Esophagus muscularis mucosa (tissue), 4 donors: ENCODE measurements at regions not wholly inside any gene's neighbourhood (a gene's known extent, or its start where the extent isn't known, plus 50 kb on each side); places are given as distances from the start of the nearest gene placed in this dataset.
A peak's percentile ranks its signal among the peaks of the same experiment; 100 is the strongest.

Experiments used
- DNase-seq: peaks from one replicate; pipeline ENCODE4 v3.0.0-alpha.2; 2017; ENCODE audit errors: extremely low spot score
- H3K27ac ChIP-seq, 4 donors: fragments of 200-600 bp; sonication (generic); replicated peaks in 1 of 4; 1 replicate in 3 of 4; 2 replicates in 1 of 4; pipeline ENCODE4 v1.5.1; 2016 to 2019; ENCODE audit warnings: mild to moderate bottlenecking in 1 of 4
- H3K27me3 ChIP-seq, 4 donors: fragments of 200-600 bp; sonication (generic); one replicate each; pipeline versions ENCODE4 v1.5.1 to v1.6.0; 2016 to 2019
- H3K36me3 ChIP-seq, 4 donors: fragments of 200-600 bp; sonication (generic); one replicate each; pipeline ENCODE4 v1.5.1; 2016 to 2019
- H3K4me1 ChIP-seq, 4 donors: fragments of 200-600 bp; sonication (generic); one replicate each; pipeline ENCODE4 v1.5.1; 2016 to 2019
- H3K4me3 ChIP-seq, 4 donors: fragments of 200-600 bp; sonication (generic); 1 replicate in 2 of 4; 2 replicates in 2 of 4; pipeline ENCODE4 v1.5.1; 2016 to 2019; ENCODE audit warnings: mild to moderate bottlenecking in 4 of 4, moderate library complexity in 1 of 4
- H3K9me3 ChIP-seq, 4 donors: fragments of 200-600 bp; sonication (generic); 1 replicate in 3 of 4; 2 replicates in 1 of 4; pipeline ENCODE4 v1.5.1; 2016 to 2019
- CTCF ChIP-seq, 3 experiments: fragments of 200-600 bp in 2 of 3; fragments of 450-650 bp in 1 of 3; sonication (generic) in 2 of 3; IDR thresholded peaks; one replicate each; pipeline ENCODE4 v1.5.1; 2017 to 2019; ENCODE audit warnings: antibody characterized with exemption in 3 of 3, mild to moderate bottlenecking in 2 of 3, moderate library complexity in 1 of 3
- EP300 ChIP-seq: sonication (generic); formaldehyde crosslinking; IDR thresholded peaks from one replicate; pipeline ENCODE4 v1.6.1; 2017; ENCODE audit warnings: antibody characterized with exemption
- POLR2A ChIP-seq: fragments of 450-650 bp; IDR thresholded peaks from one replicate; pipeline ENCODE4 v1.6.1; 2017; ENCODE audit warnings: antibody characterized with exemption, moderate library complexity, mild to moderate bottlenecking, low read depth
- POLR2AphosphoS5 ChIP-seq, 2 donors: sonication (generic); formaldehyde crosslinking; IDR thresholded peaks; one replicate each; pipeline ENCODE4 v1.6.1; 2017; ENCODE audit warnings: antibody characterized with exemption in 2 of 2
- whole genome bisulfite sequencing: methylation state at CpG from one replicate; pipeline ENCODE4 v1.1.5; 2018; 5-methylcytosine and 5-hydroxymethylcytosine counted together
- intact Hi-C: fragments of 100-400 bp; cut with DNase I; formaldehyde crosslinking; loops from one replicate; pipeline ENCODE4 v1.15.1; 2023

DNA sequence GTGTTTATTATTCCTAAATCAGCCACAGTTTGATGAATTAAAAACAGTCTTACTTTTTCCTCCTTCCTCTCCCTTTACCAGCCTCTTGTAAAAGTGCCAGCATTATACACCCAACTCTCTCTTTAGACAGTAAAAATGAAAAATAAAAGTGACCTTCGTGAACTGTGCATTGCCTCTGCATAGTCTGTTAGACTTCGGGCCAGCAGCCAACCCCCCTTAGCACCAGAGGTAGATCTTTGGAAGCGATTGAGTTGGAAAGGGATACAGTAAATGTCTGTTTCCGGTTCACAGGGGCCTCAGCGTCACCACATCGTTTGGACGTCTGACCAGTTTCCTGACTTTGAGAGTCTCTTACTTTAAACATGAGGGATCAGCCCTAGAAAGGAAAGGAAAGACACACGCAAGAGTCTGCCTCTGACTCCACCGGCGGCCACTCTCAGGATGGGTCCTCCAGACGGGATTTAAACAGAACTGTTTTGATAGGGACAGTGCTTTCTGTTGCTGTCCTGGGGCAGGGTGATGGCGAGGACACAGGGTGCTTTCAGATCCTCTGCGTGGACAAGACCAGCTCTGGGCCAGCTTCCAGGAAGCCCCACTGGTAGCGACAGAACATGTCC lies 206.6 kb upstream of the PREP start:
- H3K4me3 ChIP-seq = peak overlapping the region in 1 of 4 donors; percentile 30
- intact Hi-C loops = loop anchor here (5.0 kb wide), 1 partner anchor 33 kb away; no protein-coding TSS in a partner anchor
- no peak for TF ChIP-seq CTCF (IDR thresholded peaks at IDR 0.05)
- TF ChIP-seq POLR2AphosphoS5 (IDR thresholded peaks at IDR 0.05) = no peak
- TF ChIP-seq POLR2A = no peak
- TF ChIP-seq EP300 = no peak

DNA sequence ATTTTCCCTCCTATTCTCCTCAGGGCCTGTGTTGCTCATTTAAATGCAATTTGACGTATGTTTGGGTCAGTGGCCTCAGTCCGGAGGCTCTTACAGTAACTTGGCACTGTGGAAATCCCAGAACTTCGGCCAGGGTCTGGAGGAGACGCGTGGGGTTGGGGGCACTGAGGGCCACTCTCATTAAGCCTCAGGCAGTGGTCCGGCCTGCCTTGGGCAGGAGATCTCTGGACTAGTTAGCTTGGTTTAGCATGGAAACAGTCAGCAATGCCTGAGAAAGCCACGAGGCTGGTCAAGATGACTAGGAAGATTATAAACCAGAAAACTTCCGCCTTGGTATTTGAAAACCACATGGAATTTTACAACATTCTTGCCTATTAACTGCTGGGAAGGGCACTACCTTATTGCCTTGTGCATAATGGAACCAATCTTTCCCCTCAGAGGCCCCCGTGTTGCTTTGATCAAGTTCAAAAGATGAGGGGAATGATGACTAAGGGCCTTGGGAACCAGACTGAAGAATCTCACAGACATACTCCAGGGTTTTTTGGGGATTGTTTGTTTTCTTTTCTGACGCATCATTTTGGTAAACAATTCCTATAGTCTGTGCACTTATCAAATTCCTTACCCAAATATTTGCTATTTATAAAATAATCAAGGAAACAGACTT lies 206.0 kb upstream of the PREP start:
- Histone ChIP-seq H3K27ac (peak overlapping the region in 1 of 4 donors; percentile 28), H3K4me1 (peaks cover 18 to 36% (median 32%) of the 10 kb centered on the region in 4 donors), H3K27me3 (no peaks in the 10 kb centered on the region), H3K36me3 (no peaks in the 10 kb centered on the region), H3K4me3 (no peak overlapping the region), H3K9me3 (no peaks in the 10 kb centered on the region)
- DNase-seq = no peak
- no peak for TF ChIP-seq POLR2A
- no peak for TF ChIP-seq CTCF (IDR thresholded peaks at IDR 0.05)
- no peak for TF ChIP-seq EP300
- no peak for TF ChIP-seq POLR2AphosphoS5 (IDR thresholded peaks at IDR 0.05)
- 87% methylated on average over 10 of the region's 10 CpGs for WGBS
- intact Hi-C loops = loop anchor here (5.0 kb wide), 1 partner anchor 33 kb away; no protein-coding TSS in a partner anchor

More for the DNA sequence above, 206.6 kb upstream of the PREP start:
- H3K4me1 ChIP-seq = peaks cover 12 to 30% (median 26%) of the 10 kb centered on the region in 4 donors
- H3K27ac ChIP-seq = peak overlapping the region in 3 of 4 donors; percentile 28 to 38 (median 28)
- H3K27me3 ChIP-seq = no peaks in the 10 kb centered on the region
- no peak for DNase-seq
- no peaks in the 10 kb centered on the region for H3K9me3 ChIP-seq
- H3K36me3 ChIP-seq = no peaks in the 10 kb centered on the region
- 53% methylated on average over 14 of the region's 14 CpGs for WGBS

DNA sequence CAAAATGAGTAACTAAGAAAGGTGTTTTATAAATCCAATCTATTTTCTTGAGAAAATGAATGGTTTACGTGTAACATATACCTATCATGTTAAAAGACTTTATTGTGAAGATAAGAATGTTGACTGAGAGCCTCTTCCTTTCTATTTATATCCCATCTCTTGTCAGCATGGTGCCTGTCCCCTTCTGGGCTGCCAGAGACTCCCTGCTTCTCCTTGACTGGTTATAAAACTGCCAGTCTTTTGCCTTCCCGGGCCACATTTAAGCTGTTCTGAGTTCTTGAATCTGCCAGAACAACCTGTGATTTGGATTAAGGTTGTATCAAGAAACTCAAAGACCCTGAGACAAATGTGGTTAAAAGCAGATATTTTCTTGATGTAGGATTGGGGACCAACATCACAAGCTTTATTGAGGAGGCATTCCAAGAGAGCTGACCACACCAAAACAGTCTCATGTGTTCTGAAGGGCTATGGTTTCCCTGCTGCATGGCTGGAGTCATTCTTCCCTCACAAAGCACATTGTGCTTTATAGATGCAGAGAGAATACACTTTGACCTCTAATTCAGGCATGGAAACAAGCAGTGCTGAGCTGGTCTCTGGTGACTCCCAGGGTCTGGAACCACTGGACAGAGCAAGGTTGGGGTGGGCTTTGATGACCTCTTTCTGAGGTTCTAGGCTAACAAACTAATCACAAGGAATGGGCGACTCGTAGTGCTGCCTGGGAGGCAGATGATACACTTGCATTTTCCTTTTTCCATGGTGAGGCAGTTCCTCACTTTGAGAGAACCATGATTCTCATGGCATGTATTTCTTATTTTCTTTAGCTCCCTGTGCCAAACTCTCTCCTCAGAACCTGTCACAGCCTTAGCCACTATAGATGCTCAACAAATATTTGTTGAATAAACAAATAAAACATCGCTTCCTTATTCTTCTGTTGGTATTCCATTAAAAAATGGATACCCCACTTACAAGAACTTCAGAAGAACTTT lies 205.0 kb upstream of the PREP start:
- Histone ChIP-seq H3K27me3 (no peaks in the 10 kb centered on the region), H3K36me3 (no peaks in the 10 kb centered on the region), H3K4me3 (no peak overlapping the region), H3K4me1 (peaks cover 18 to 46% (median 41%) of the 10 kb centered on the region in 4 donors), H3K9me3 (no peaks in the 10 kb centered on the region), H3K27ac (no peak overlapping the region)
- TF ChIP-seq POLR2A = no peak
- TF ChIP-seq POLR2AphosphoS5 (IDR thresholded peaks at IDR 0.05) = no peak
- TF ChIP-seq EP300 = no peak
- no peak for TF ChIP-seq CTCF (IDR thresholded peaks at IDR 0.05)
- WGBS = 95% methylated on average over 5 of the region's 5 CpGs
- intact Hi-C loops = loop anchor here (5.0 kb wide), 1 partner anchor 34 kb away; no protein-coding TSS in a partner anchor
- DNase-seq = no peak

GRCh38 chr6:105606831-105607463 lies 204.1 kb upstream of the PREP start:
- Histone ChIP-seq H3K9me3 (no peaks in the 10 kb centered on the region), H3K27ac (no peak overlapping the region), H3K27me3 (no peaks in the 10 kb centered on the region), H3K4me1 (peaks cover 20 to 53% (median 49%) of the 10 kb centered on the region in 4 donors), H3K4me3 (no peak overlapping the region), H3K36me3 (no peaks in the 10 kb centered on the region)
- 90% methylated on average over 3 of the region's 3 CpGs for WGBS
- TF ChIP-seq CTCF (IDR thresholded peaks at IDR 0.05) (no peak), POLR2AphosphoS5 (IDR thresholded peaks at IDR 0.05) (no peak), POLR2A (no peak), EP300 (no peak)
- intact Hi-C loops = loop anchor here (5.0 kb wide), 1 partner anchor 35 kb away; no protein-coding TSS in a partner anchor
- DNase-seq = no peak
